ENCODE measurements at regions not wholly inside any gene's neighbourhood (a gene's known extent, or its start where the extent isn't known, plus 50 kb on each side); places are given as distances from the start of the nearest gene placed in this dataset.
"Not testable (repeated sequence)": the region's sequence is repeated elsewhere in the genome, so short reads cannot be mapped to it uniquely, and the experiment has no call there.

DNA sequence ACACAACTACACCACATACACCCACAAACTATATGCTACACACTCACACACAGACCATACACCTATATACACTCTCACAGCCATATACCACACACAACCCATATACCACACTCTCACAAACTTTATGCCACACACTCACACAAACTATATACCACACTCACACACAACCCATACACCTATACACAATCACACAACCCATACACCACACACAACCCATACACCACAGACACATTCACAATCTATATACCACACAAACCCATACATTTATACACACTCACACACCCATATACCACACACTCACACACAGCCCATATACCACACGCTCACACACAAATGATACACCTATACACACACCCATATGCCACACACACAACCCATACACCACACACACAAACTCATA, 163.3 kb downstream of the TMEM121 start:
- no peak overlapping the region for H3K4me3 Mint-ChIP-seq (ENCODE audit: low read depth)
- DNase-seq (ENCODE audit: low spot score, unreplicated experiment) = no peak
- TF ChIP-seq, protein P1, sequence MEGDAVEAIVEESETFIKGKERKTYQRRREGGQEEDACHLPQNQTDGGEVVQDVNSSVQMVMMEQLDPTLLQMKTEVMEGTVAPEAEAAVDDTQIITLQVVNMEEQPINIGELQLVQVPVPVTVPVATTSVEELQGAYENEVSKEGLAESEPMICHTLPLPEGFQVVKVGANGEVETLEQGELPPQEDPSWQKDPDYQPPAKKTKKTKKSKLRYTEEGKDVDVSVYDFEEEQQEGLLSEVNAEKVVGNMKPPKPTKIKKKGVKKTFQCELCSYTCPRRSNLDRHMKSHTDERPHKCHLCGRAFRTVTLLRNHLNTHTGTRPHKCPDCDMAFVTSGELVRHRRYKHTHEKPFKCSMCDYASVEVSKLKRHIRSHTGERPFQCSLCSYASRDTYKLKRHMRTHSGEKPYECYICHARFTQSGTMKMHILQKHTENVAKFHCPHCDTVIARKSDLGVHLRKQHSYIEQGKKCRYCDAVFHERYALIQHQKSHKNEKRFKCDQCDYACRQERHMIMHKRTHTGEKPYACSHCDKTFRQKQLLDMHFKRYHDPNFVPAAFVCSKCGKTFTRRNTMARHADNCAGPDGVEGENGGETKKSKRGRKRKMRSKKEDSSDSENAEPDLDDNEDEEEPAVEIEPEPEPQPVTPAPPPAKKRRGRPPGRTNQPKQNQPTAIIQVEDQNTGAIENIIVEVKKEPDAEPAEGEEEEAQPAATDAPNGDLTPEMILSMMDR (IDR thresholded peaks at IDR 0.05; ENCODE audit: unreplicated experiment) = no peak
- peaks cover 52% of the 10 kb centered on the region for H3K9me3 Mint-ChIP-seq (ENCODE audit: low read depth)
- no peak overlapping the region for H3K27ac Mint-ChIP-seq
- no peaks in the 10 kb centered on the region for H3K4me1 Mint-ChIP-seq (ENCODE audit: low read depth)
- H3K36me3 Mint-ChIP-seq (ENCODE audit: insufficient read depth) = peaks cover 27% of the 10 kb centered on the region
- H3K27me3 Mint-ChIP-seq = no peaks in the 10 kb centered on the region

DNA sequence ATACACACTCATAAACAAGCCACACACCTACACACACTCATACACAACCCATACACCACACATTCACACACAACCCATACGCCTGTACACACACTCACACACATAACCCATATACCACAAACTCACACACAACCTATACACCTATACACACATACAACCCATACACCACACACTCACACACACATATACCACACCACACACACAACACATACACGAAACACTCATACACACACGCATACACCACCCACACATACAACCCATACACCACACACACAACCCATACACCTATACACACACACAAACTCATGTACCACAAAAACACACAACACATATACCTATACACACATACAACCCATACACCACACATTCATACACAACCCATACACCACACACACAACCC, 164.3 kb downstream of the TMEM121 start:
- H3K4me1 Mint-ChIP-seq (ENCODE audit: low read depth) = no peaks in the 10 kb centered on the region
- no peak overlapping the region for H3K27ac Mint-ChIP-seq

DNA sequence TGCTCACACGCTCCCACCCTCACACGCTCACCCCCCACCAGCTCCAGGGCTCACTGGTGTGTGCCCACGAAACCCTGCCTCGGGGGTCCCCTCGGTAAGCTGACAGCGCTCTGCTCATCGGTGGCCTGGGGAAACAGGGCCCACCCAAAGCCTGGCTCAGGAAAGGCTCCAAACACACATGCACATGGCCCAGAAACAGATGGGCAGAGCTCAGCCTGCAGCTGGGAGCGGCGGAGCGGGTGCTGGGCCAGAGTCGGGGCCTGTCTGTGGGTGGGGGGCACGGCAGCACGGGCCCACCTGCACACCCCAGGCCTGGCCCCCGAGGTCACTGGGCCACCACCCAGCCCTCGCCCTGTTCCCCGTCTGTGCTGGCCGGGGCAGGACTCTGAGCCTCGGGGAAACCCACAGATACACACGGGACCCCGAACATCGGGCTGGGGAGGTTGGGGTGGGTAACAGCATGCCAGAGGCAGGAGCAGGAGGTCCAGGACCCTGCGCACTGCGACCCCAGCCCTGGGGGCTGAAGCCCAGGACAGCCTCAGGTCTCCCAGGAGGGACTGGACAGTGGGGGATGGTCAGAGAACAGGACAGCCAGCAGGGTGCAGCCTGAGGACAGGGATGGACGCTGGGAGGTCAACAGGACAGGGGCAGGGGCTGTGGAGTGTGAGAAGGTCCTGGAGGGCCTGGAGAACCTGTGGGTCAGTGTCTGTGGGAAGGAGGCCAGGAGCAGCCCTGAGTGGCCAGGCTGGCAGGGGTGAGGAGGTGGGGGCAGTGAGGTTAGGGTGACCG, 165.1 kb downstream of the TMEM121 start:
- H3K36me3 Mint-ChIP-seq (ENCODE audit: insufficient read depth) = peaks cover 30% of the 10 kb centered on the region
- not testable (repeated sequence) for H3K27me3 Mint-ChIP-seq; H3K4me1 Mint-ChIP-seq (ENCODE audit: low read depth); DNase-seq (ENCODE audit: low spot score, unreplicated experiment); H3K27ac Mint-ChIP-seq; H3K4me3 Mint-ChIP-seq (ENCODE audit: low read depth)
- peaks cover 54% of the 10 kb centered on the region for H3K9me3 Mint-ChIP-seq (ENCODE audit: low read depth)

More for the DNA sequence above, 164.3 kb downstream of the TMEM121 start:
- Mint-ChIP-seq H3K4me3 (ENCODE audit: low read depth) (no peak overlapping the region), H3K27me3 (no peaks in the 10 kb centered on the region), H3K36me3 (ENCODE audit: insufficient read depth) (peaks cover 30% of the 10 kb centered on the region), H3K9me3 (ENCODE audit: low read depth) (peaks cover 54% of the 10 kb centered on the region)
- DNase-seq (ENCODE audit: low spot score, unreplicated experiment) = no peak
- TF ChIP-seq, protein P1 (IDR thresholded peaks at IDR 0.05; ENCODE audit: unreplicated experiment) = no peak

DNA sequence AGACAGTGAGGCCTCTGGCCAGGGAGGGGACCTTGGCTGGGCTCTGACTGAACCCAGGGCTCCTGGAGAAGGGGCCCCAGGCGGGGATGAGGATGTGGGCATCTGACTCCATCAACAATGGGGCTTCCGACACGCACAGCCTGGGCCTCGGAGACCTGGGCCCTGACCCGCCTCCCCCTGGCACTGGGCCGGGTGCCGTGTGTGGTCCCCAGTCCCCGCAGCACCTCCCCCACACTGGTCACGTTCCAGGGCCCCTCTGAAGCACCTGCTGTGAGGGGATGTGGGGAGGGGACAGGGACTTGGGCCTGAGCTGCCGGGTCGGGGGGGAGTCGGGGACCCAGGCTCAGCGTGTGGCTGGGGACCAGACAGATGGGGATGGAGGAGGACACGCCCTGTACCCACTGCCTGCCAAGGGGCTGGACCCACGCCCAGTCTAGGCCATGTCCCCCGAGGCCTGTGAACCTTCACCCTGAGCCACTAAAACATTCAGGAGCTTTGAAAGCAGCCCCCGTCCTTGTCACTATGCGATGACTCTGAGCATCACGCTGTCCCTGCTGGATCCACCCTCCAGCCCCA, 165.8 kb downstream of the TMEM121 start:
- Mint-ChIP-seq H3K36me3 (ENCODE audit: insufficient read depth) (peaks cover 30% of the 10 kb centered on the region), H3K9me3 (ENCODE audit: low read depth) (peaks cover 49% of the 10 kb centered on the region)
- not testable (repeated sequence) for H3K27me3 Mint-ChIP-seq; H3K27ac Mint-ChIP-seq; DNase-seq (ENCODE audit: low spot score, unreplicated experiment); H3K4me3 Mint-ChIP-seq (ENCODE audit: low read depth); H3K4me1 Mint-ChIP-seq (ENCODE audit: low read depth)

DNA sequence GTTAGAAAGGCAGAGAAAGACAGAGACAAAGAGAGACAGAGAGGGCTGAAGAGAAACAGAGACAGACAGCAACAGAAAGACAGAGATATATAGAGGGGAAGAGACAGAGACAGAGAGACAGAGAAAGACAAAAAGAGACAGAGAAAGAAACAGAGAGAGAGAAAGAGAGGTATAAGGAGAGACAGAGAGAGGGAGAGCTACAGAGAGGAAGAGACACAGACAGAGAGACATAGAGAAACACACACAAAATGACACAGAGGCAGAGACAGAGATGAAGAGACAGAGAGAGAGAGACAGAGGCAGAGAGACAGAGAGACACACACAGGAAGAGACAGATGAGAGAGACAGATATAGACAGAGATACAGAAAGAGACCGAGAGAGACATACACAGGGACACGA, 168.6 kb downstream of the TMEM121 start:
- Mint-ChIP-seq H3K27me3 (no peaks in the 10 kb centered on the region), H3K27ac (peak overlapping the region; percentile 96), H3K4me3 (ENCODE audit: low read depth) (no peak overlapping the region), H3K9me3 (ENCODE audit: low read depth) (peaks cover 37% of the 10 kb centered on the region), H3K4me1 (ENCODE audit: low read depth) (no peaks in the 10 kb centered on the region), H3K36me3 (ENCODE audit: insufficient read depth) (peaks cover 23% of the 10 kb centered on the region)
- TF ChIP-seq, protein P1 (IDR thresholded peaks at IDR 0.05; ENCODE audit: unreplicated experiment) = no peak
- DNase-seq (ENCODE audit: low spot score, unreplicated experiment) = no peak

DNA sequence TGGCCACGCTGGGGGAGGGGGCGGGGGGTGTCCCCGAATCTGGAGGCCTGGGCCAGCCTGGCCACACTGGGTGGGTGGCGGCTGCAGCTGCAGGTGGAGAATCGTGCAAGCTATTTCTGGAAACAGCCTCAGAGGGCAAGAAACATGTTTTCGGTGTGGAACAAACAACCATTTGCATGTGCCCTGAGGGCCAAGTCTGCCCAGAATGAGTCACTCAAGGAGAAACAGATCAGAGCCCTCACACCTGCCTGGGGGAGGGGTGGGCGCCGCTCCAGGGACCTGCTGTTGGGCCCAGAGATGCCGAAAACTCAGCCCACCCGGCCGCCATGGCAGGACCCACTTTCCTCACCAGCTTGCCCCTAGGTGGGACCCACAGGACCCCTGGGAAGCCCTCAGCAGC, 170.0 kb downstream of the TMEM121 start:
- not testable (repeated sequence) for H3K4me3 Mint-ChIP-seq (ENCODE audit: low read depth); DNase-seq (ENCODE audit: low spot score, unreplicated experiment); H3K27me3 Mint-ChIP-seq; H3K27ac Mint-ChIP-seq; H3K4me1 Mint-ChIP-seq (ENCODE audit: low read depth)
- Mint-ChIP-seq H3K9me3 (ENCODE audit: low read depth) (peaks cover 35% of the 10 kb centered on the region), H3K36me3 (ENCODE audit: insufficient read depth) (peaks cover 24% of the 10 kb centered on the region)

DNA sequence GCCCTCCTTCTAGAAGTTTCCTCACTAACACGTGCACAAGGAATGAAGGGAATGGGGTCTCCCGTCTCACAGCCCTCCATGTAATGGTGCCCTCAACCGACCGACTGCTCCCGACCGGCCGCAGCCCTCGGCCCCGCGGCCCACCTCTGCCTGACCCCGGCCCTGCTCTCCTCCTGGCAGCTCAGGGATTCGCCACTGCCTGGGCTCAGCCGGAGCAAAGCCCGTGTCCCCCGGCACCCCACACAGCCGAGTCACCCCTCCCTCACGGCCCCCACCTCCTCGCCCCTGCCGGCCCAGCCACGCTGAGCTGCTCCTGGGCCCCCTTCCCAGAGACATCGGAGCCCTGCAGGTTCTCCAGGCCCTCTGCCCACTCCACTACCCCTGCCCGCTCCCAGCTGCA, 171.0 kb downstream of the TMEM121 start:
- peaks cover 41% of the 10 kb centered on the region for H3K9me3 Mint-ChIP-seq (ENCODE audit: low read depth)
- not testable (repeated sequence) for H3K4me3 Mint-ChIP-seq (ENCODE audit: low read depth)

DNA sequence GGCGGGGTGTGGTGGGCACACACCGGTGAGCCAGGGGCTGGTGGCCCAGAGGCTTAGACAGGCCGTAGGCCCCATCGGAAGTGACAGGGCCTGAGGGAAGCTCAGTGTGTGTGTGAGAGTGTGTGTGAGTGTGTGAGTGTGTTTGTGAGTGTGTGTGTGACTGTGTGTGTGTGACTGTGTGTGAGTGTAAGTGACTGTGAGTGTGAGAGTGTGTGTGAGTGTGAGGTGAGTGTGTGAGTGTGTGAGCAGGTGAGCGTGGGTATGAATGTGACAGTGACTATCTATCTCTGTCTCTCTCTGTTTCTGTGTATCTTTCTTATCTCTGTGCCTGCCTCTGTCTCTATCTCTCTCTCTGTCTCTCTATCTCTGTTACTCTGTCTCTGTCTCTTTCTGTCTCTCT, 171.6 kb downstream of the TMEM121 start:
- DNase-seq (ENCODE audit: low spot score, unreplicated experiment); H3K27ac Mint-ChIP-seq; H3K27me3 Mint-ChIP-seq; H3K4me1 Mint-ChIP-seq (ENCODE audit: low read depth); H3K4me3 Mint-ChIP-seq (ENCODE audit: low read depth): not testable (repeated sequence)
- H3K9me3 Mint-ChIP-seq (ENCODE audit: low read depth) = peaks cover 41% of the 10 kb centered on the region
- peaks cover 24% of the 10 kb centered on the region for H3K36me3 Mint-ChIP-seq (ENCODE audit: insufficient read depth)

More for the DNA sequence above, 171.0 kb downstream of the TMEM121 start:
- not testable (repeated sequence) for H3K27ac Mint-ChIP-seq; H3K4me1 Mint-ChIP-seq (ENCODE audit: low read depth); DNase-seq (ENCODE audit: low spot score, unreplicated experiment); H3K27me3 Mint-ChIP-seq
- H3K36me3 Mint-ChIP-seq (ENCODE audit: insufficient read depth) = peaks cover 24% of the 10 kb centered on the region

DNA sequence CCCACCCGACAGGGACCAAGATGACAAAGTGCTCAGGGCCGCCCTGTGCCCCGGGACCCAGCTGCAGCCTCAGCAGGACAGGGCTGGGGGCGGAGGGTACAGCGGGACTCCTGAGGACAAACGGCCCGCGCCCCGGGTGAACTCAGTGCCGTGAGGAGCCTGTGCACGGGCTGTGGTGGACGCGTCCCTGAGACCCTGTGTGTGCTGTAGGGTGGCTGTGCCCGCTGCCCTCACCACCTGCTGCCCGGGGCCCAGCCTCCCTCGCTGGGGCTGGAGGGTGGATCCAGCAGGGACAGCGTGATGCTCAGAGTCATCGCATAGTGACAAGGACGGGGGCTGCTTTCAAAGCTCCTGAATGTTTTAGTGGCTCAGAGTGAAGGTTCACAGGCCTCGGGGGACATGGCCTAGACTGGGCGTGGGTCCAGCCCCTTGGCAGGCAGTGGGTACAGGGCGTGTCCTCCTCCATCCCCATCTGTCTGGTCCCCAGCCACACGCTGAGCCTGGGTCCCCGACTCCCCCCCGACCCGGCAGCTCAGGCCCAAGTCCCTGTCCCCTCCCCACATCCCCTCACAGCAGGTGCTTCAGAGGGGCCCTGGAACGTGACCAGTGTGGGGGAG, 172.7 kb downstream of the TMEM121 start:
- not testable (repeated sequence) for H3K4me3 Mint-ChIP-seq (ENCODE audit: low read depth); H3K27ac Mint-ChIP-seq; H3K4me1 Mint-ChIP-seq (ENCODE audit: low read depth); H3K27me3 Mint-ChIP-seq; DNase-seq (ENCODE audit: low spot score, unreplicated experiment)
- Mint-ChIP-seq H3K36me3 (ENCODE audit: insufficient read depth) (peaks cover 20% of the 10 kb centered on the region), H3K9me3 (ENCODE audit: low read depth) (peaks cover 36% of the 10 kb centered on the region)

DNA sequence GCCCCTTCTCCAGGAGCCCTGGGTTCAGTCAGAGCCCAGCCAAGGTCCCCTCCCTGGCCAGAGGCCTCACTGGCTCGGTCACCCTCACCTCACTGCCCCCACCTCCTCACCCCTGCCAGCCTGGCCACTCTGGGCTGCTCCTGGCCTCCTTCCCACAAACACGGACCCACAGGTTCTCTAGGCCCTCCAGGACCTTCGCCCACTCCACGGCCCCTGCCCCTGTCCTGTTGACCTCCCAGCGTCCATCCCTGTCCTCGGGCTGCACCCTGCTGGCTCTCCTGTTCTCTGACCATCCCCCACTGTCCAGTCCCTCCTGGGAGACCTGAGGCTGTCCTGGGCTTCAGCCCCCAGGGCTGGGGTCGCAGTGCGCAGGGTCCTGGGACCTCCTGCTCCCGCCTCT, 173.3 kb downstream of the TMEM121 start:
- H3K4me3 Mint-ChIP-seq (ENCODE audit: low read depth); H3K4me1 Mint-ChIP-seq (ENCODE audit: low read depth); H3K27me3 Mint-ChIP-seq; H3K27ac Mint-ChIP-seq; DNase-seq (ENCODE audit: low spot score, unreplicated experiment): not testable (repeated sequence)
- H3K36me3 Mint-ChIP-seq (ENCODE audit: insufficient read depth) = peaks cover 14% of the 10 kb centered on the region
- peaks cover 30% of the 10 kb centered on the region for H3K9me3 Mint-ChIP-seq (ENCODE audit: low read depth)

Measured in progenitor cell of endocrine pancreas (in vitro differentiated cells).